GM12878 (cell line): ENCODE measurements at regions not wholly inside any gene's neighbourhood (a gene's known extent, or its start where the extent isn't known, plus 50 kb on each side); places are given as distances from the start of the nearest gene placed in this dataset.

ENCODE experiments used
- ATAC-seq: fragments of 200-7000 bp; cut with Tn5 transposase; 3 replicates; pipeline ENCODE4 v1.9.1; 2020; ENCODE audit warnings: mild to moderate bottlenecking, moderate library complexity
- BruUV-seq: library from RNA; stranded (reverse); fragments of 400-500 nt; replicated peaks from 2 replicates; lab custom pipeline; 2021; lab: Mats Ljungman, UMichigan
- CTCF ChIA-PET: fragments of 300-600 bp; sonication (Branson Sonifier 250); formaldehyde crosslinking; extraction: SDS; loops from one replicate; lab custom pipeline; 2021; ENCODE audit warnings: inconsistent platforms; lab: Yijun Ruan, JAX
- POLR2A ChIA-PET: fragments of 350-600 bp; formaldehyde crosslinking; extraction: SDS; loops from one replicate; lab custom pipeline; 2021; ENCODE audit warnings: inconsistent platforms; lab: Charles Lee
- RAD21 ChIA-PET: fragments of 300-600 bp; sonication (Branson Sonifier 250); formaldehyde crosslinking; loops from one replicate; lab custom pipeline; 2023; ENCODE audit warnings: antibody characterized with exemption; ENCODE audit not compliant: unreplicated experiment; lab: Charles Lee
- SMC1A ChIA-PET: fragments of 300-600 bp; sonication (Branson Sonifier 250); formaldehyde crosslinking; loops from one replicate; lab custom pipeline; 2023; ENCODE audit not compliant: unreplicated experiment, uncharacterized antibody; lab: Charles Lee
- DNase-seq: peaks from one replicate; pipeline ENCODE4 v3.0.0-alpha.2; 2011; ENCODE audit warnings: low read depth, low spot score
- FAIRE-seq: peaks from 3 replicates; lab custom pipeline; 2011; peaks lifted over from hg19 to GRCh38; lab: Jason Lieb, UNC
- H2AFZ ChIP-seq: 2 replicates; pipeline ENCODE4 v1.6.0; 2011; ENCODE audit warnings: low read depth, low read length, control low read depth; ENCODE audit not compliant: control insufficient read depth
- H3K27ac ChIP-seq: 2 replicates; pipeline ENCODE4 v1.5.1; 2011; ENCODE audit warnings: control low read depth; ENCODE audit not compliant: control insufficient read depth, insufficient read depth
- H3K27me3 ChIP-seq, 2 experiments: replicated peaks in 1 of 2; 2 replicates each; pipeline versions ENCODE4 v1.6.0 to v1.6.1; 2011; ENCODE audit warnings: low read length in 1 of 2; ENCODE audit not compliant: control insufficient read depth in 2 of 2, insufficient read depth in 2 of 2
- H3K36me3 ChIP-seq, 2 experiments: 2 replicates each; pipeline ENCODE4 v1.5.1; 2011; ENCODE audit warnings: low read length in 1 of 2; ENCODE audit not compliant: control insufficient read depth in 2 of 2, insufficient read depth in 2 of 2
- H3K4me1 ChIP-seq: 2 replicates; pipeline ENCODE4 v1.6.1; 2011; ENCODE audit warnings: mild to moderate bottlenecking, low read length, moderate library complexity, mixed read lengths; ENCODE audit not compliant: control insufficient read depth, insufficient read depth
- H3K4me2 ChIP-seq: 2 replicates; pipeline ENCODE4 v1.6.0; 2011; ENCODE audit warnings: control low read depth; ENCODE audit not compliant: control insufficient read depth, insufficient read depth
- H3K4me3 ChIP-seq: fragments of 200-600 bp; sonication (generic); 2 replicates; pipeline ENCODE4 v1.5.1; 2016
- H3K79me2 ChIP-seq: 2 replicates; pipeline ENCODE4 v1.6.0; 2011; ENCODE audit warnings: low read length; ENCODE audit not compliant: control insufficient read depth, insufficient read depth
- H3K9ac ChIP-seq: 2 replicates; pipeline ENCODE4 v1.8.0; 2011; ENCODE audit warnings: low read length, control low read depth, mixed read lengths; ENCODE audit not compliant: control insufficient read depth, insufficient read depth
- H3K9me3 ChIP-seq: replicated peaks from 3 replicates; pipeline ENCODE4 v1.5.1; 2011; ENCODE audit warnings: mild to moderate bottlenecking, low read length; ENCODE audit not compliant: control insufficient read depth, insufficient read depth
- H4K20me1 ChIP-seq: 2 replicates; pipeline ENCODE4 v1.6.0; 2011; ENCODE audit not compliant: control insufficient read depth, insufficient read depth
- ATF2 ChIP-seq: IDR thresholded peaks from 2 replicates; pipeline ENCODE4 v1.6.1; 2012; ENCODE audit warnings: low read length, inconsistent platforms
- CEBPB ChIP-seq, 2 experiments: fragments of 150-350 bp in 1 of 2; IDR thresholded peaks; 2 replicates each; pipeline ENCODE4 v1.6.1; 2012 to 2014; ENCODE audit warnings: low read depth in 2 of 2, low read length in 2 of 2, borderline replicate concordance in 1 of 2, inconsistent platforms in 1 of 2
- CHD2 ChIP-seq: IDR thresholded peaks from 2 replicates; pipeline ENCODE4 v1.6.1; 2011; ENCODE audit warnings: low read depth, low read length, improper control_type of control experiment, borderline replicate concordance
- ELK1 ChIP-seq: IDR thresholded peaks from 2 replicates; pipeline ENCODE4 v1.6.1; 2012; ENCODE audit warnings: low read depth, low read length, improper control_type of control experiment
- GATAD2B ChIP-seq: fragments of 450-650 bp; conservative IDR thresholded peaks from 2 replicates; pipeline ENCODE4 v1.6.1; 2017; ENCODE audit warnings: low read depth, mild to moderate bottlenecking, moderate library complexity
- HDAC6 ChIP-seq: fragments of 200-600 bp; sonication (generic); IDR thresholded peaks from one replicate; pipeline ENCODE4 v1.8.0; 2017; ENCODE audit warnings: antibody characterized with exemption; ENCODE audit not compliant: unreplicated experiment
- MTA3 ChIP-seq: IDR thresholded peaks from 2 replicates; pipeline ENCODE4 v1.6.1; 2012; ENCODE audit warnings: low read length, inconsistent platforms, borderline replicate concordance
- PAX5 ChIP-seq: IDR thresholded peaks from 2 replicates; pipeline ENCODE4 v1.6.1; 2011; ENCODE audit warnings: low read depth, low read length, borderline replicate concordance
- PAX8 ChIP-seq: fragments of 450-650 bp; IDR thresholded peaks from 2 replicates; pipeline ENCODE4 v1.6.1; 2017; ENCODE audit warnings: mild to moderate bottlenecking, moderate library complexity
- PML ChIP-seq: IDR thresholded peaks from 2 replicates; pipeline ENCODE4 v1.6.1; 2012; ENCODE audit warnings: low read length, inconsistent platforms
- POLR2A ChIP-seq: IDR thresholded peaks from 2 replicates; pipeline ENCODE4 v1.6.1; 2011; ENCODE audit warnings: low read depth, mild to moderate bottlenecking, low read length
- YBX1 ChIP-seq: fragments of 450-650 bp; IDR thresholded peaks from 2 replicates; pipeline ENCODE4 v1.6.1; 2016; ENCODE audit warnings: antibody characterized with exemption
- YY1 ChIP-seq: IDR thresholded peaks from 2 replicates; pipeline ENCODE4 v1.6.1; 2011; ENCODE audit warnings: low read depth, mild to moderate bottlenecking, low read length
- WGBS: methylation state at CpG from one replicate; pipeline ENCODE4 v1.1.6; 2016; ENCODE audit warnings: low lambda C conversion rate; ENCODE audit not compliant: insufficient replicate concordance, insufficient coverage; ENCODE audit errors: missing lambda C conversion rate; 5-methylcytosine and 5-hydroxymethylcytosine counted together
- in situ Hi-C: fragments of 300-500 bp; cut with MboI; formaldehyde crosslinking; loops from 9 replicates; pipeline ENCODE4 v1.14.3; 2018; ENCODE audit warnings: mixed read lengths
- intact Hi-C: fragments of 100-400 bp; cut with micrococcal nuclease; formaldehyde crosslinking; loops from one replicate; pipeline ENCODE4 v1.14.2; 2022; ENCODE audit not compliant: unreplicated experiment

DNA sequence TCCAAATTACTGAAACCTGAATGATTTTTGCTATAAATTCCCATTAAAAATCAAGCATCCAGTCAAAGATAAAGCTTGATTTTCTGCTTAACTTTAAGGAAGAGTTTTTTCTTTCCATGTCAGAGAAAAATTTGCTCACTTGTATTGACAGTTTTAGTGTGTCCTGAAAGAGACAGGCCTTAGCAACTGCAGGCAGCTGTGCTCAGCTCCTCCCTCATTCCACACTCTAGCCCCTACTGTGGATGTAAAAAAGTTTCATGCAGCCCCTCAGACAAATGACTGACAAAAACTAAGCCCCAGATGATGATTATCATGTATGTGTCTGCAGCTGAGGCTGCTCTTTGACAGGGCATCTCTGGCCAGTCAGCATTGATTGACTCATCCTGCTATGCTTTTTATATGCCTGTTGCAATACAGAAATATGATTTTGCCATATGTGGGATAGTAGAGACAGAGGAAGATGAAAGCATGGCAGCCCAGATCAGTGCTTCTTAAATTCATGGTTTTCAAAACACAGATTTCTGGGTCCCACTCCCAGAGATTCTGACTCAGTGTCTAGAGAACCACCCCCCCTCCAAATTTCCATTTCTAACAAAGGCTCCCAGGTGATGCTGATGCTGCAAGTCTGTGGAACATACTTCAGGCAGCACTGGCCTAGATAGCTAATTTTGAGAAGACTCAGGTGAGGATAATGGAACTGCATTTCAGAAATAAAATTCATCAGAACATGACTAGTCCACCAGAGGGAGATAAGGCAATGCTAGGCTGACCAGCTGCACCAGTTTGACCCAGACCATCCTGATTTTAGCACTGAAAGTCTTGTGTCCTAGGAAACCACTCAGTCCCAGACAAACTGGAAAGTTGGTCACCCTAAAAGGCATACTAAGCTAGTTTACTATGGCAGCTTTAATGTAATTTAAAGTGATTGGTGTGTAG lies 298.7 kb upstream of the KCNN2 start:
- no TSS peak for BruUV-seq
- ATAC-seq (no peak), FAIRE-seq (no peak), DNase-seq (no peak)
- no peak overlapping the region for H3K4me2 ChIP-seq
- no peak overlapping the region for H3K27ac ChIP-seq
- no peaks in the 10 kb centered on the region for H4K20me1 ChIP-seq
- no peaks in the 10 kb centered on the region for H3K79me2 ChIP-seq
- H3K4me1 ChIP-seq = no peaks in the 10 kb centered on the region
- H3K27me3 ChIP-seq = no peaks in the 10 kb centered on the region
- TF ChIP-seq YBX1 (no peak), CEBPB (IDR thresholded peaks at IDR 0.05; ENCODE audit: borderline replicate concordance in 1 of 2, low read depth in 2 of 2, low read length in 2 of 2) (no peak)
- H3K9me3 ChIP-seq = no peaks in the 10 kb centered on the region
- RAD21 ChIA-PET = no interaction called here
- in situ Hi-C loops = no loop called here
- intact Hi-C loops = no loop called here
- H3K4me3 ChIP-seq = no peak overlapping the region
- SMC1A ChIA-PET = interaction anchor here (2.0 kb wide), 1 partner anchor 10 kb away, joined by 4 read pairs; no protein-coding TSS in a partner anchor
- CTCF ChIA-PET = interaction anchor here (0.8 kb wide), 1 partner anchor 10 kb away, joined by 3 read pairs; no protein-coding TSS in a partner anchor
- POLR2A ChIA-PET = no interaction called here
- H3K9ac ChIP-seq = no peak overlapping the region
- no peak overlapping the region for H2AFZ ChIP-seq
- H3K36me3 ChIP-seq = no peaks in the 10 kb centered on the region

DNA sequence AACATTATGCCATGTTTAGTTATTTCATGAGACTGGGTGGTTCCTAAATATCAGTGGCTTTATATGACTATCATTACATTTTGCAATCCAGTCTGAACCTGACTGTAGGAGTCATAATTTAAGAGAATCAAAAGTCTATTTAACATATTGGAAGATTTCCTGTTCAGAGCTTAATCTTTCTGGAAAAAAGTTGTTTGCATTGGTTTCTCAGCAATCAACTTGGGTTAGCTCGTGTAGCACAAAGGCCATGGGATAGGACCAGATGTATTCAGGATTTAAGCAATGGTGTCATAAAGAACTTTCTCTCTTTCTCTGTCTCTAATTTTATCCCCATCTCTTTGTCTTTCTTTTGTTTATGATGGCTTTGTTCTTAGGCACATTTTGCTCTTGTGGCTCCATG lies 296.0 kb upstream of the KCNN2 start:
- Histone ChIP-seq H4K20me1 (no peaks in the 10 kb centered on the region), H3K9me3 (no peaks in the 10 kb centered on the region), H3K4me3 (no peak overlapping the region), H3K4me2 (no peak overlapping the region), H3K27ac (no peak overlapping the region), H3K27me3 (no peaks in the 10 kb centered on the region), H3K4me1 (no peaks in the 10 kb centered on the region), H2AFZ (no peak overlapping the region), H3K79me2 (no peaks in the 10 kb centered on the region), H3K9ac (no peak overlapping the region), H3K36me3 (no peaks in the 10 kb centered on the region)
- BruUV-seq = no TSS peak
- RAD21 ChIA-PET = no interaction called here
- 0% methylated on average over 1 of the region's 1 CpG for WGBS
- FAIRE-seq (no peak), DNase-seq (no peak), ATAC-seq (no peak)
- POLR2A ChIA-PET = no interaction called here
- in situ Hi-C loops (no loop called here), intact Hi-C loops (no loop called here)
- SMC1A ChIA-PET = interaction anchor here (0.6 kb wide), 1 partner anchor 835 kb away, joined by 4 read pairs; no protein-coding TSS in a partner anchor
- CTCF ChIA-PET = interaction anchor here (1.0 kb wide), 1 partner anchor 160 kb away, joined by 3 read pairs; no protein-coding TSS in a partner anchor
- TF ChIP-seq ATF2 (no peak), CHD2 (no peak), HDAC6 (no peak), ELK1 (no peak), GATAD2B (no peak), POLR2A (no peak), PAX5 (no peak), YY1 (no peak), PAX8 (no peak), PML (no peak), MTA3 (no peak)
